H1 (cell line): ENCODE measurements at regions not wholly inside any gene's neighbourhood (a gene's known extent, or its start where the extent isn't known, plus 50 kb on each side); places are given as distances from the start of the nearest gene placed in this dataset.

Experiments
- CTCF ChIA-PET: fragments of 300-600 bp; sonication (Branson Sonifier 250); formaldehyde crosslinking; loops from one replicate; lab custom pipeline; 2021; ENCODE audit not compliant: partially characterized antibody; lab: Charles Lee
- POLR2A ChIA-PET: fragments of 300-600 bp; sonication (Branson Sonifier 250); formaldehyde crosslinking; loops from one replicate; lab custom pipeline; 2021; ENCODE audit warnings: inconsistent platforms; ENCODE audit not compliant: partially characterized antibody; lab: Charles Lee
- DNase-seq, 2 experiments: peaks; one replicate each; pipeline versions ENCODE4 v3.0.0 to v3.0.0-alpha.2; 2010 to 2022; ENCODE audit warnings: low spot score in 2 of 2, low read depth in 1 of 2, mixed read lengths in 1 of 2
- FAIRE-seq: peaks from 2 replicates; lab custom pipeline; 2011; peaks lifted over from hg19 to GRCh38; lab: Jason Lieb, UNC
- H2AFZ ChIP-seq: 2 replicates; pipeline ENCODE4 v1.8.1; 2012; ENCODE audit warnings: low read length, inconsistent platforms
- H2AK5ac ChIP-seq: 2 replicates; pipeline ENCODE4 v1.6.1; 2013; ENCODE audit warnings: low read depth, low read length
- H2BK120ac ChIP-seq: replicated peaks from 2 replicates; pipeline ENCODE3; 2013; ENCODE audit warnings: low read depth, low read length, inconsistent platforms
- H2BK12ac ChIP-seq: 2 replicates; pipeline ENCODE4 v1.6.1; 2013; ENCODE audit warnings: low read depth, low read length
- H2BK15ac ChIP-seq: 2 replicates; pipeline ENCODE4 v1.6.1; 2013; ENCODE audit warnings: low read length
- H2BK20ac ChIP-seq: 2 replicates; pipeline ENCODE4 v1.6.1; 2013; ENCODE audit warnings: low read length
- H2BK5ac ChIP-seq: 2 replicates; pipeline ENCODE4 v1.6.1; 2013; ENCODE audit warnings: low read depth, low read length
- H3K14ac ChIP-seq: 2 replicates; pipeline ENCODE4 v1.6.1; 2013; ENCODE audit warnings: inconsistent platforms; ENCODE audit not compliant: insufficient read length
- H3K18ac ChIP-seq: 2 replicates; pipeline ENCODE4 v1.6.1; 2013; ENCODE audit warnings: low read length; ENCODE audit errors: extremely low read depth
- H3K23ac ChIP-seq: 2 replicates; pipeline ENCODE4 v1.6.1; 2013; ENCODE audit warnings: inconsistent platforms; ENCODE audit not compliant: insufficient read length
- H3K23me2 ChIP-seq: 2 replicates; pipeline ENCODE4 v1.6.1; 2013; ENCODE audit warnings: low read depth, low read length
- H3K27ac ChIP-seq: 2 replicates; pipeline ENCODE4 v1.6.1; 2011; ENCODE audit warnings: low read depth, low read length, inconsistent platforms
- H3K27me3 ChIP-seq, 4 experiments: replicated peaks in 1 of 4; 1 replicate in 1 of 4; 2 replicates in 3 of 4; pipeline versions ENCODE4 v1.6.1 to v1.8.1; 2011 to 2013; ENCODE audit warnings: low read length in 3 of 4, mild to moderate bottlenecking in 3 of 4, inconsistent platforms in 2 of 4, mixed read lengths in 2 of 4, moderate library complexity in 1 of 4; ENCODE audit not compliant: control insufficient read depth in 3 of 4, insufficient read depth in 3 of 4; ENCODE audit errors: extremely low read depth in 1 of 4
- H3K36me3 ChIP-seq, 4 experiments: 2 replicates each; pipeline versions ENCODE4 v1.6.1 to v1.8.1; 2011 to 2013; ENCODE audit warnings: mild to moderate bottlenecking in 4 of 4, low read length in 3 of 4, moderate library complexity in 2 of 4, control low read depth in 1 of 4, inconsistent platforms in 1 of 4; ENCODE audit not compliant: insufficient read depth in 4 of 4, control insufficient read depth in 2 of 4
- H3K4ac ChIP-seq: replicated peaks from 2 replicates; pipeline ENCODE3; 2013; ENCODE audit warnings: low read length, low read depth, mixed read lengths, inconsistent platforms; ENCODE audit not compliant: insufficient read length
- H3K4me1 ChIP-seq, 4 experiments: replicated peaks in 1 of 4; 1 replicate in 1 of 4; 2 replicates in 3 of 4; pipeline versions ENCODE4 v1.6.1 to v1.8.1; 2011 to 2013; ENCODE audit warnings: low read length in 3 of 4, inconsistent platforms in 2 of 4, mixed read lengths in 1 of 4; ENCODE audit not compliant: insufficient read depth in 4 of 4, control insufficient read depth in 3 of 4
- H3K4me2 ChIP-seq, 2 experiments: 2 replicates each; pipeline versions ENCODE4 v1.6.1 to v1.8.1; 2011 to 2013; ENCODE audit warnings: low read depth in 2 of 2, low read length in 2 of 2, control low read depth in 1 of 2, inconsistent platforms in 1 of 2, mild to moderate bottlenecking in 1 of 2; ENCODE audit not compliant: insufficient read depth in 1 of 2
- H3K4me3 ChIP-seq, 4 experiments: fragments of 200-600, 300-600 bp in 1 of 4; sonication (generic), shearing (Covaris generic), sonication (Bioruptor Twin) in 1 of 4; 2 replicates each; pipeline versions ENCODE4 v1.5.1 to v1.8.1; 2011 to 2016; ENCODE audit warnings: low read length in 4 of 4, low read depth in 3 of 4, control low read depth in 2 of 4, inconsistent platforms in 2 of 4, mild to moderate bottlenecking in 2 of 4, mixed read lengths in 1 of 4, moderate library complexity in 1 of 4; ENCODE audit not compliant: insufficient read depth in 2 of 4; ENCODE audit errors: extremely low read depth in 1 of 4
- H3K56ac ChIP-seq: replicated peaks from 2 replicates; pipeline ENCODE3; 2013; ENCODE audit warnings: low read depth, mild to moderate bottlenecking, mixed read lengths, low read length, inconsistent platforms; ENCODE audit not compliant: insufficient read length
- H3K79me1 ChIP-seq: 2 replicates; pipeline ENCODE4 v1.6.1; 2013; ENCODE audit warnings: low read depth, low read length, control low read depth
- H3K79me2 ChIP-seq, 2 experiments: 2 replicates each; pipeline versions ENCODE4 v1.6.1 to v1.8.1; 2012 to 2013; ENCODE audit warnings: low read length in 2 of 2, mild to moderate bottlenecking in 2 of 2, inconsistent platforms in 1 of 2; ENCODE audit not compliant: insufficient read depth in 2 of 2, control insufficient read depth in 1 of 2
- H3K9ac ChIP-seq, 4 experiments: replicated peaks in 1 of 4; 1 replicate in 1 of 4; 2 replicates in 3 of 4; pipeline versions ENCODE4 v1.6.1 to v1.8.1; 2011 to 2013; ENCODE audit warnings: low read depth in 3 of 4, low read length in 3 of 4, control low read depth in 2 of 4, mild to moderate bottlenecking in 2 of 4, moderate library complexity in 2 of 4, inconsistent platforms in 1 of 4; ENCODE audit errors: extremely low read depth in 1 of 4
- H3K9me3 ChIP-seq, 2 experiments: 2 replicates each; pipeline versions ENCODE4 v1.6.1 to v1.8.1; 2012 to 2013; ENCODE audit warnings: mild to moderate bottlenecking in 2 of 2, moderate library complexity in 2 of 2, control low read depth in 1 of 2, inconsistent platforms in 1 of 2, low read depth in 1 of 2, low read length in 1 of 2, mixed read lengths in 1 of 2; ENCODE audit not compliant: insufficient read depth in 2 of 2
- H4K20me1 ChIP-seq, 2 experiments: replicated peaks in 1 of 2; 2 replicates each; pipeline versions ENCODE3 to v1.8.1; 2011 to 2013; ENCODE audit warnings: inconsistent platforms in 2 of 2, low read length in 2 of 2, mild to moderate bottlenecking in 1 of 2; ENCODE audit not compliant: insufficient read depth in 2 of 2, control insufficient read depth in 1 of 2
- H4K5ac ChIP-seq: 2 replicates; pipeline ENCODE4 v1.6.1; 2013; ENCODE audit warnings: low read length, low read depth, mixed read lengths, inconsistent platforms; ENCODE audit not compliant: insufficient read length
- H4K8ac ChIP-seq: 2 replicates; pipeline ENCODE4 v1.8.0; 2013; ENCODE audit warnings: mild to moderate bottlenecking, moderate library complexity, low read length, inconsistent platforms; ENCODE audit not compliant: insufficient read depth; ENCODE audit errors: extremely low read depth
- H4K91ac ChIP-seq: replicated peaks from 2 replicates; pipeline ENCODE3; 2013; ENCODE audit warnings: low read length, mixed read lengths, inconsistent platforms; ENCODE audit not compliant: insufficient read length
- BACH1 ChIP-seq: IDR thresholded peaks from 2 replicates; pipeline ENCODE4 v1.6.1; 2012; ENCODE audit warnings: low read length, improper control_type of control experiment
- CTBP2 ChIP-seq: IDR thresholded peaks from 2 replicates; pipeline ENCODE4 v1.7.0; 2011; ENCODE audit warnings: borderline replicate concordance, mild to moderate bottlenecking, moderate library complexity, mixed read lengths, low read length; ENCODE audit not compliant: insufficient read depth, insufficient read length
- HDAC2 ChIP-seq, 2 experiments: fragments of 300-600 bp in 1 of 2; sonication (generic) in 1 of 2; IDR thresholded peaks; 2 replicates each; pipeline ENCODE4 v1.6.1; 2011 to 2012; ENCODE audit warnings: low read depth in 2 of 2, low read length in 2 of 2, mild to moderate bottlenecking in 2 of 2, moderate library complexity in 2 of 2, borderline replicate concordance in 1 of 2, inconsistent platforms in 1 of 2
- RAD21 ChIP-seq, 2 experiments: IDR thresholded peaks in 1 of 2; conservative IDR thresholded peaks in 1 of 2; 2 replicates each; pipeline ENCODE4 v1.6.1; 2011; ENCODE audit warnings: low read depth in 2 of 2, low read length in 2 of 2, improper control_type of control experiment in 1 of 2, inconsistent platforms in 1 of 2, mild to moderate bottlenecking in 1 of 2, moderate library complexity in 1 of 2
- RBBP5 ChIP-seq: IDR thresholded peaks from 2 replicates; pipeline ENCODE4 v1.7.1; 2012; ENCODE audit warnings: low read depth, mild to moderate bottlenecking, inconsistent platforms, low read length, moderate library complexity, borderline replicate concordance
- RFX5 ChIP-seq: IDR thresholded peaks from 2 replicates; pipeline ENCODE4 v1.6.1; 2011; ENCODE audit warnings: low read depth, low read length, improper control_type of control experiment, borderline replicate concordance
- RXRA ChIP-seq: IDR thresholded peaks from 2 replicates; pipeline ENCODE4 v1.6.1; 2011; ENCODE audit warnings: low read depth, mild to moderate bottlenecking, low read length, moderate library complexity; ENCODE audit not compliant: insufficient read depth
- TEAD4 ChIP-seq: IDR thresholded peaks from 2 replicates; pipeline ENCODE4 v1.6.1; 2012; ENCODE audit warnings: low read depth, low read length, inconsistent platforms, mixed read lengths
- ZNF274 ChIP-seq: IDR thresholded peaks from 2 replicates; pipeline ENCODE4 v1.7.0; 2012; ENCODE audit warnings: low read length, borderline replicate concordance; ENCODE audit errors: extremely low read depth
- WGBS, 2 experiments: shearing (Covaris generic) in 1 of 2; methylation state at CpG; one replicate each; pipeline versions ENCODE4 v1.1.6 to v1.1.7; 2013 to 2015; ENCODE audit warnings: low lambda C conversion rate in 2 of 2, mixed read lengths in 2 of 2, inconsistent platforms in 1 of 2, low coverage in 1 of 2, missing lambda C conversion rate in 1 of 2; ENCODE audit not compliant: insufficient replicate concordance in 2 of 2, insufficient coverage in 1 of 2, insufficient read length in 1 of 2; ENCODE audit errors: extremely low coverage in 1 of 2, missing lambda C conversion rate in 1 of 2; 5-methylcytosine and 5-hydroxymethylcytosine counted together
- TF ChIP-seq, protein P1 (sequence below), 3 experiments: IDR thresholded peaks; 1 replicate in 2 of 3; 2 replicates in 1 of 3; pipeline versions ENCODE4 v1.5.1 to v1.6.1; 2011; ENCODE audit warnings: low read length in 3 of 3, mild to moderate bottlenecking in 3 of 3, inconsistent platforms in 2 of 3, low read depth in 1 of 3, moderate library complexity in 1 of 3; ENCODE audit not compliant: insufficient read depth in 1 of 3; ENCODE audit errors: control extremely low read depth in 1 of 3

DNA sequence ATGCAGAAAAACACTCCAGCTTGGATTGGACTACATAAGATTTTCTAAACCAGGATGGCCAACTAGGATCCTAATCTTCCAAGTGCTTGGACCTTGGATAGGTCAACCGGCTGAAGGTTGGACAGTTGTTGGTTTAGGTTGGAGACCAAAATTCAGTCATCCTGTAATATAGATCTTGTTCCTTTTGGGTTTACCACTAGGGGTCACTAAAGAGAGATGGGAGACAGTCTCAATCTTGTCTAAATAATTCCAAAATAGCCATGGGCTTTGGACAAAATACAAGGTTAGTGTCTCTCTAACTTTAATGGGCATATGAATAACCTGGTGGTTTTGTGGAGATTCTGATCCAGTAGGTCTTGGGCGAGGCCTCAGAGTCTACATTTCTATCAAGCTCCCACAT, 148.7 kb upstream of the ERCC6L2 start:
- no peak overlapping the region for H2BK15ac ChIP-seq
- 54% methylated on average over 2 of the region's 2 CpGs; no CpG with 5 or more reads in 1 of the 2 experiments for WGBS, 2 experiments
- no peak overlapping the region for H2BK20ac ChIP-seq
- H3K27ac ChIP-seq = no peak overlapping the region
- ChIA-PET POLR2A (no interaction called here), CTCF (interaction anchor here (0.7 to 1.8 kb wide), 29 partner anchors 8 to 732 kb away, joined by 3 to 15 read pairs (median 4); no protein-coding TSS in a partner anchor)
- no peak overlapping the region for H3K56ac ChIP-seq
- H2BK5ac ChIP-seq = no peak overlapping the region
- FAIRE-seq = peak; percentile 78
- no peak overlapping the region for H3K4me2 ChIP-seq
- H3K9me3 ChIP-seq = peaks cover 0 to 5% of the 10 kb centered on the region in 2 experiments; a peak in 1 of 4 replicates
- H3K14ac ChIP-seq = no peak overlapping the region
- H4K8ac ChIP-seq = no peak overlapping the region
- no peak overlapping the region for H3K18ac ChIP-seq
- no peak overlapping the region for H2BK120ac ChIP-seq
- H3K23me2 ChIP-seq = no peaks in the 10 kb centered on the region; the same call in 1 of the 2 replicates
- no peak overlapping the region for H4K5ac ChIP-seq
- no peak overlapping the region for H2BK12ac ChIP-seq
- no peaks in the 10 kb centered on the region for H3K79me1 ChIP-seq
- no peaks in the 10 kb centered on the region for H4K20me1 ChIP-seq
- H3K4ac ChIP-seq = no peak overlapping the region
- no peak overlapping the region for H2AK5ac ChIP-seq
- no peaks in the 10 kb centered on the region for H3K4me1 ChIP-seq
- no peak overlapping the region for H3K9ac ChIP-seq
- no peak overlapping the region for H4K91ac ChIP-seq
- no peak overlapping the region for H3K23ac ChIP-seq
- no peaks in the 10 kb centered on the region for H3K79me2 ChIP-seq
- no peak overlapping the region for H2AFZ ChIP-seq
- H3K27me3 ChIP-seq = no peaks in the 10 kb centered on the region
- no peak overlapping the region for H3K4me3 ChIP-seq
- no peaks in the 10 kb centered on the region for H3K36me3 ChIP-seq
- no peak for TF ChIP-seq ZNF274
- no peak for TF ChIP-seq RBBP5
- no peak for TF ChIP-seq RFX5
- TF ChIP-seq BACH1 = no peak
- TF ChIP-seq RXRA = no peak
- no peak for TF ChIP-seq CTBP2
- no peak for TF ChIP-seq TEAD4
- TF ChIP-seq, protein P1, sequence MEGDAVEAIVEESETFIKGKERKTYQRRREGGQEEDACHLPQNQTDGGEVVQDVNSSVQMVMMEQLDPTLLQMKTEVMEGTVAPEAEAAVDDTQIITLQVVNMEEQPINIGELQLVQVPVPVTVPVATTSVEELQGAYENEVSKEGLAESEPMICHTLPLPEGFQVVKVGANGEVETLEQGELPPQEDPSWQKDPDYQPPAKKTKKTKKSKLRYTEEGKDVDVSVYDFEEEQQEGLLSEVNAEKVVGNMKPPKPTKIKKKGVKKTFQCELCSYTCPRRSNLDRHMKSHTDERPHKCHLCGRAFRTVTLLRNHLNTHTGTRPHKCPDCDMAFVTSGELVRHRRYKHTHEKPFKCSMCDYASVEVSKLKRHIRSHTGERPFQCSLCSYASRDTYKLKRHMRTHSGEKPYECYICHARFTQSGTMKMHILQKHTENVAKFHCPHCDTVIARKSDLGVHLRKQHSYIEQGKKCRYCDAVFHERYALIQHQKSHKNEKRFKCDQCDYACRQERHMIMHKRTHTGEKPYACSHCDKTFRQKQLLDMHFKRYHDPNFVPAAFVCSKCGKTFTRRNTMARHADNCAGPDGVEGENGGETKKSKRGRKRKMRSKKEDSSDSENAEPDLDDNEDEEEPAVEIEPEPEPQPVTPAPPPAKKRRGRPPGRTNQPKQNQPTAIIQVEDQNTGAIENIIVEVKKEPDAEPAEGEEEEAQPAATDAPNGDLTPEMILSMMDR (IDR thresholded peaks at IDR 0.05; ENCODE audit: control extremely low read depth in 1 of 3, insufficient read depth in 1 of 3, low read depth in 1 of 3, low read length in 3 of 3) = peak in 2 of 3 experiments; percentile 28 to 59; a peak in 2 of 4 replicates
- TF ChIP-seq HDAC2 (IDR thresholded peaks at IDR 0.05; ENCODE audit: borderline replicate concordance in 1 of 2, low read depth in 2 of 2, low read length in 2 of 2) = no peak
- TF ChIP-seq RAD21 (IDR thresholded peaks at IDR 0.05 in 1 of 2, conservative IDR thresholded peaks at IDR 0.05 in 1 of 2; ENCODE audit: low read depth in 2 of 2, low read length in 2 of 2) = peak; percentile 55 to 66
- no peak for DNase-seq
